Left kidney (tissue), 1 donor: ENCODE measurements at regions not wholly inside any gene's neighbourhood (a gene's known extent, or its start where the extent isn't known, plus 50 kb on each side); places are given as distances from the start of the nearest gene placed in this dataset.
"Not testable (repeated sequence)": the region's sequence is repeated elsewhere in the genome, so short reads cannot be mapped to it uniquely, and the experiment has no call there.

ENCODE experiments used
- DNase-seq: peaks from one replicate; pipeline ENCODE4 v3.0.0-alpha.2; 2013

- DNase-seq: no peak
These were observed 51.1 kb upstream of the JADE1 start for GRCh38 chr4:128758314-128758922.

GRCh38 chr4:128757712-128758111, 51.8 kb upstream of the JADE1 start:
- DNase-seq: peak; percentile 33

- DNase-seq: no peak
These were observed 58.1 kb upstream of the JADE1 start for GRCh38 chr4:128751354-128751753.

- DNase-seq: not testable (repeated sequence)
These were observed 67.8 kb upstream of the JADE1 start for GRCh38 chr4:128741748-128742147.

- DNase-seq: no peak
These were observed 72.4 kb upstream of the JADE1 start for GRCh38 chr4:128737098-128737513.

- DNase-seq: no peak
These were observed 73.8 kb upstream of the JADE1 start for GRCh38 chr4:128735714-128736113.

- no peak for DNase-seq
These were observed 81.3 kb upstream of the JADE1 start for GRCh38 chr4:128728190-128728589.

GRCh38 chr4:128727658-128728057, 81.8 kb upstream of the JADE1 start:
- DNase-seq: no peak

GRCh38 chr4:128725405-128726055, 84.0 kb upstream of the JADE1 start:
- DNase-seq: no peak

GRCh38 chr4:128722911-128723310, 86.6 kb upstream of the JADE1 start:
- no peak for DNase-seq

GRCh38 chr4:128721896-128722295, 87.6 kb upstream of the JADE1 start:
- no peak for DNase-seq

GRCh38 chr4:128720270-128720669, 89.2 kb upstream of the JADE1 start:
- DNase-seq: no peak

- DNase-seq: no peak
These were observed 90.7 kb upstream of the JADE1 start for GRCh38 chr4:128718768-128719167.

- DNase-seq: no peak
These were observed 93.2 kb upstream of the JADE1 start for GRCh38 chr4:128716338-128716737.

- DNase-seq: no peak
These were observed 93.9 kb upstream of the JADE1 start for GRCh38 chr4:128715616-128716015.

- DNase-seq: no peak
These were observed 98.1 kb upstream of the JADE1 start for GRCh38 chr4:128711361-128711760.

- DNase-seq: no peak
These were observed 100.2 kb upstream of the JADE1 start for GRCh38 chr4:128709268-128709667.

- DNase-seq: no peak
These were observed 101.6 kb upstream of the JADE1 start for GRCh38 chr4:128707864-128708263.

GRCh38 chr4:128703948-128704347, 105.6 kb upstream of the JADE1 start:
- no peak for DNase-seq

- DNase-seq: no peak
These were observed 108.7 kb upstream of the JADE1 start for GRCh38 chr4:128700659-128701350.

GRCh38 chr4:128698386-128698785, 111.1 kb upstream of the JADE1 start:
- DNase-seq: no peak

GRCh38 chr4:128697323-128697722, 112.2 kb upstream of the JADE1 start:
- DNase-seq: no peak

- DNase-seq: no peak
These were observed 119.5 kb upstream of the JADE1 start for GRCh38 chr4:128690011-128690410.
